GM12873 (cell line): ENCODE measurements at regions not wholly inside any gene's neighbourhood (a gene's known extent, or its start where the extent isn't known, plus 50 kb on each side); places are given as distances from the start of the nearest gene placed in this dataset.

Source experiments
- TF ChIP-seq, protein P1 (sequence below): IDR thresholded peaks from 2 replicates; pipeline ENCODE4 v1.5.1; 2012; ENCODE audit warnings: low read depth, mild to moderate bottlenecking, moderate library complexity, low read length, control low read depth; ENCODE audit not compliant: insufficient read depth; ENCODE audit errors: missing control alignments

GRCh38 chr9:108743416-108743815 lies 112.4 kb downstream of the ACTL7B start:
- TF ChIP-seq, protein P1, sequence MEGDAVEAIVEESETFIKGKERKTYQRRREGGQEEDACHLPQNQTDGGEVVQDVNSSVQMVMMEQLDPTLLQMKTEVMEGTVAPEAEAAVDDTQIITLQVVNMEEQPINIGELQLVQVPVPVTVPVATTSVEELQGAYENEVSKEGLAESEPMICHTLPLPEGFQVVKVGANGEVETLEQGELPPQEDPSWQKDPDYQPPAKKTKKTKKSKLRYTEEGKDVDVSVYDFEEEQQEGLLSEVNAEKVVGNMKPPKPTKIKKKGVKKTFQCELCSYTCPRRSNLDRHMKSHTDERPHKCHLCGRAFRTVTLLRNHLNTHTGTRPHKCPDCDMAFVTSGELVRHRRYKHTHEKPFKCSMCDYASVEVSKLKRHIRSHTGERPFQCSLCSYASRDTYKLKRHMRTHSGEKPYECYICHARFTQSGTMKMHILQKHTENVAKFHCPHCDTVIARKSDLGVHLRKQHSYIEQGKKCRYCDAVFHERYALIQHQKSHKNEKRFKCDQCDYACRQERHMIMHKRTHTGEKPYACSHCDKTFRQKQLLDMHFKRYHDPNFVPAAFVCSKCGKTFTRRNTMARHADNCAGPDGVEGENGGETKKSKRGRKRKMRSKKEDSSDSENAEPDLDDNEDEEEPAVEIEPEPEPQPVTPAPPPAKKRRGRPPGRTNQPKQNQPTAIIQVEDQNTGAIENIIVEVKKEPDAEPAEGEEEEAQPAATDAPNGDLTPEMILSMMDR = no peak

DNA sequence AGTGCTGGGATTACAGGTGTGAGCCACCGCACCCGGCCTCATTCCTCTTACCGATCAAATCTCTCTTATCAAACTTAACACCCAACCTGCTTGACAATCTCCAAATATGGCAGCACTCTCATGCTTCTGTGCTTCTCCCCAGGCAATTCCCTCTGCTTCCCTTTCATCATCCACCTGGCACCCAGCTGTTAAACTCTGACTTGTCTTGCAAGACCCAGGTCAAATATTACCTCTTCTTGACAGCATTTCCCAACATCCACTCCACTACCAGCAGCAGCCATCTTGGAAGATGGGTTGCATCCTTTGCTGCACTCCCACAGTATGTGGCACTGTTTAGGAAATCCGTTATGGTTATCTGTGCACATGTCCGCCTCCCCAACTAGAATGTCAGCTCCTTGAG lies 113.6 kb downstream of the ACTL7B start:
- TF ChIP-seq, protein P1 = no peak

DNA sequence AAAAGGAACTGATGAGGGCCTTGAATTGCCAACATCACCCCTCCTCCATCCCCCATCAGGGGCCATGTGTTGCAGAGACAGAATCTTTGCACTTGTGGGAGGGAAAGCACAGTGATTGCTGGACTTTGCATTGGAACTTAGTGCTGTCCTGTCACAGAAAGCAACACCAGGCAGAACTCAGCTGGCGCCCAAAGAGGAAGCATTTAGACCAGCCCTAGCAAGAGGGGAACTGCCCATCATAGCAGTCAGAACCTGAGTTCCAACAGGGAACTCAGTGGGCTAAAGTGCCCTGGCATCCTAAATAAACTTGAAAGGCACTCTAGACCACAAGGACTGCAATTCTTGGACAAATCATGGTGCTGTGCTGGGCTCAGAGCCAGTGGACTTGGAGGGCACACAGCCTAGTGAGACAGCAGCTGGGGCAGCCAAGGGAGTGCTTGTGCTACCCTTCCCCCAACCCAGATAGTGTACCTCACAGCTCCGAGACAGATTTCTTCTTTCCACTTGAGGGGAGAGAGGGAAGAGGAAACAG lies 128.1 kb downstream of the ACTL7B start:
- TF ChIP-seq, protein P1 = no peak

DNA sequence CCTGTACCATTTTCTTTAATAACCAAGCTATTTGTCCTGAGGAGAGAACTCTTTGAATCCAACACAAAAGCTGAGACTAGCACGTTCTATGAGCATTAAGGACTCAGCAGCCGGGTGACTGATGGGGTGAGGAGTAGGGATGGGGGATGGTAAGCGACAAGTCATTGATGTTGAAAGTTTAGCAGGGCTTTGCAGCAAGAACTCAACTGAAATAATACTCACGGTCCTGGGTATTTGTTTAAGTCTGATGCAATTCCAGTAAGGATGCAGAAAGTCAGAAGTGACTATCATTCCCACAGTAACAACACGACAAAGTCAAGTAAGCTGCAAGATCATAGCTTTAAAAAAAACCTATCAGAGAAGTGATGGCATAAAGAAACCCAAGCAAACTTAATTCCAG lies 131.1 kb downstream of the ACTL7B start:
- TF ChIP-seq, protein P1 = no peak

- TF ChIP-seq, protein P1 = no peak
Measured at GRCh38 chr9:108724122-108724521, 131.7 kb downstream of the ACTL7B start.

GRCh38 chr9:108722396-108722795 lies 133.4 kb downstream of the ACTL7B start:
- TF ChIP-seq, protein P1 = no peak

- TF ChIP-seq, protein P1 = no peak
Measured at GRCh38 chr9:108720191-108720642, 135.6 kb downstream of the ACTL7B start.
